ENCODE measurements at regions not wholly inside any gene's neighbourhood (a gene's known extent, or its start where the extent isn't known, plus 50 kb on each side); places are given as distances from the start of the nearest gene placed in this dataset.

GRCh38 chr6:14313248-14313647, 195.7 kb downstream of the CD83 start (continued):
- TF ChIP-seq IRF4 (IDR thresholded peaks at IDR 0.05; ENCODE audit: low read depth, low read length) (0 out of 2 replicates have a peak, but pooled peaks have one; percentile 60), BRCA1 (IDR thresholded peaks at IDR 0.05; ENCODE audit: low read depth, low read length) (no peak), CHD4 (IDR thresholded peaks at IDR 0.05) (no peak), USF1 (IDR thresholded peaks at IDR 0.05; ENCODE audit: borderline replicate concordance, extremely low read length, insufficient read depth, low read depth, low read length) (no peak), TARDBP (IDR thresholded peaks at IDR 0.05; ENCODE audit: borderline replicate concordance) (no peak), PML (IDR thresholded peaks at IDR 0.05; ENCODE audit: low read length) (no peak), STAT3 (IDR thresholded peaks at IDR 0.05; ENCODE audit: low read depth, low read length) (no peak), FOXM1 (IDR thresholded peaks at IDR 0.05; ENCODE audit: low read depth, low read length) (no peak), EP300 (IDR thresholded peaks at IDR 0.05; ENCODE audit: borderline replicate concordance in 1 of 2, control insufficient read depth in 1 of 2, low read depth in 2 of 2, low read length in 2 of 2) (no peak), IRF5 (IDR thresholded peaks at IDR 0.05; ENCODE audit: borderline replicate concordance) (no peak), ESRRA (IDR thresholded peaks at IDR 0.05; ENCODE audit: low read length) (no peak), PBX3 (IDR thresholded peaks at IDR 0.05; ENCODE audit: insufficient replicate concordance, low read depth, low read length) (no peak), ZBTB40 (IDR thresholded peaks at IDR 0.05; ENCODE audit: borderline replicate concordance) (no peak), BMI1 (IDR thresholded peaks at IDR 0.05; ENCODE audit: borderline replicate concordance) (no peak), SMC3 (IDR thresholded peaks at IDR 0.05; ENCODE audit: borderline replicate concordance, low read length) (no peak), SREBF2 (IDR thresholded peaks at IDR 0.05; ENCODE audit: low read length) (no peak), NR2C2 (IDR thresholded peaks at IDR 0.05; ENCODE audit: borderline replicate concordance, control insufficient read depth, insufficient read length, low read depth) (no peak), ATF2 (IDR thresholded peaks at IDR 0.05; ENCODE audit: low read length) (peak; percentile 53; the same call in 1 of the 2 replicates), BCL3 (IDR thresholded peaks at IDR 0.05; ENCODE audit: borderline replicate concordance, insufficient read depth, low read depth, low read length, poor library complexity, severe bottlenecking) (no peak), ZNF622 (IDR thresholded peaks at IDR 0.05) (no peak), SRF (IDR thresholded peaks at IDR 0.05; ENCODE audit: low read depth in 2 of 2, low read length in 2 of 2) (no peak)

Measured in GM12878 (cell line).